ENCODE measurements at regions not wholly inside any gene's neighbourhood (a gene's known extent, or its start where the extent isn't known, plus 50 kb on each side); places are given as distances from the start of the nearest gene placed in this dataset.

DNA sequence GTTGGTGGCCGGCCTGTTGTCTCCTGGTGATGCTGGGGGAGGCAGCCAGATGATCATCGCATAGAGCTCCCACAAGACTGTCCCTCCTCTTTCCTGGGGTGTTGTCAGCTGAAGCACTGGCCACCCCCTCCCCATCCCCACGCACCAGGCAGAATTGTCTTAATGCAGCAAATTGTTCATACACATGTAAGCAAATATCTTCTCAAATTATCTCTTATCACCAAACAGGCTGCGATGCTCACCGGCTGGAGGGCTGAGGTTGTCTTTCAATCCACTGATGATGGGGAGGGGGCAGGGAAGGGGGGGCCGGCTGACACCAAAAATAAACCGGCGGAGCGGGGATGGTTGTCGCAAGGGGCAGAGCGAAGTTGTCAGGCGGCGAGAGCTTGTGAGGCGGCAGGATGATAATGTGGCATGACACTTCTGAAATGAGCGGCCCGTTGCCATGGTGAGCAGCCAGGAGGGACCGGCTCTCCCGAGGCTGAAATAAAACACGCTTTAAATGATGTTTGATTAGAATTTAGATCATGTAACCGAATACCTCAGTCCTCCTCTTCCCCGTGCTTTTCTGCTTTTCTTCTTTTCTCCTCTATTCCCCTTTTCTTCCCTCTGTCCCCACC, 59.8 kb downstream of the MRM1 start:
- TF ChIP-seq JUND (IDR thresholded peaks at IDR 0.05; ENCODE audit: low read depth) = no peak
- in situ Hi-C loops (cut with HindIII; ENCODE audit: low pct_unique_long_range_greater_than_20kb, low sequenced_read_pairs) = no loop called here
- DNase-seq (ENCODE audit: low read depth in 1 of 2, low spot score in 1 of 2) = no peak

DNA sequence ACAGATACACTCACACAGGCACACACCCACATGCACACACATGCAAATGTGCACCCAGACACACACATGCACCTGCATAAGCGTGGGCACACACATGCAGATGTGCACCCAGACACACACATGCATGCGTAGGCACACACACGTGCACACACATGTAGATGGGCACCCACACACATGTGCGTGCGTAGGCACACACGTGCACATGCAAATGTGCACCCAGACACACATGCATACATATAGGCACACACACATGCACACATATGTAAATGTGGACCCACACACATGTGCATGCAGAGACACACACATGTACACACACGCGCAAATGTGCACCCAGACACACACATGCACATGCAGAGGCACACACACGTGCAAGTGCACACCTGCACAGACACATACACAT, 60.3 kb downstream of the MRM1 start:
- TF ChIP-seq JUND (IDR thresholded peaks at IDR 0.05; ENCODE audit: low read depth) = no peak
- in situ Hi-C loops (cut with HindIII; ENCODE audit: low pct_unique_long_range_greater_than_20kb, low sequenced_read_pairs) = no loop called here
- DNase-seq (ENCODE audit: low read depth in 1 of 2, low spot score in 1 of 2) = no peak

DNA sequence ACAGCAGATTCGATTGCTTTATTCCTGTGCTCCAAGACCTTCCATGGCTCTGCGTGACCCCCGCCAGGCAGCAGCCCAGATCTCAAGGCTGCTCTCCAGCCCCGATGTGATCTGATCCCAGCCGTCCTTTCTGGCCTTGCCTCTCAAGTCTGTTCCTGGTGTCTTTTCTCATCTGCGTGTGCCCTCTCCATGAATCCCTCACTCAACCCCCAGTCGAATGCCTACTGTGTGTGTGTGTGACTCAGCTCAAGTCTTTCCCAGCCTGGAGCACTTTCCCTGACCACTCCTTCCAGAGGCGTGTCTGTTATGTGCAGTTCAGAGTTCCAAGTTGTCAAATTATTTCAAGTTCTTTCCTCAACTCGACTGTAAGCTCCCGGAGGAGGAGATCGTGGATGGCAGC, 64.0 kb downstream of the MRM1 start:
- TF ChIP-seq JUND (IDR thresholded peaks at IDR 0.05; ENCODE audit: low read depth) = no peak
- peak; percentile 51 to 53 for DNase-seq (ENCODE audit: low read depth in 1 of 2, low spot score in 1 of 2)
- in situ Hi-C loops (cut with HindIII; ENCODE audit: low pct_unique_long_range_greater_than_20kb, low sequenced_read_pairs) = no loop called here

GRCh38 chr17:36667922-36668321, 66.5 kb downstream of the MRM1 start:
- in situ Hi-C loops (cut with HindIII; ENCODE audit: low pct_unique_long_range_greater_than_20kb, low sequenced_read_pairs) = no loop called here
- no peak for DNase-seq (ENCODE audit: low read depth in 1 of 2, low spot score in 1 of 2)
- TF ChIP-seq JUND (IDR thresholded peaks at IDR 0.05; ENCODE audit: low read depth) = no peak

DNA sequence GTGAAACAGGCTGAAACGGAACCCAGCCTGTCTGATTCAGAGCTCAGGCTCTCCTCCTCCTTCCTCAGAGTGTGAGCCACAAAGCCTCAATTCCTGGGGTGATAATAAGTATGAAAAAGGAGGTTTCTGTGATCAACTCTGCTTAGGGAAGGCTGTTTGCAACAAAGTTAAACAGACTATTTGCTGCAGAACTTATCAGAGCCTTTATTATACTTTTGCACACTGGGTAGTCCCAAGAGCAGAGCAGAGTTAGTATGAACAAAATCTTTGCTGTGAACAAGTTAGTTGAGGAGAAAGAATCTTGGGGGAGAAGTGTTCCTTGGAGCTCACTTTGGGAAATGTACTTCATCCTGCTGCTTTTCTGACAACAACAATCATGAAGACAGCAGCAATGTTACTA, 67.4 kb downstream of the MRM1 start:
- TF ChIP-seq JUND (IDR thresholded peaks at IDR 0.05; ENCODE audit: low read depth) = no peak
- in situ Hi-C loops (cut with HindIII; ENCODE audit: low pct_unique_long_range_greater_than_20kb, low sequenced_read_pairs) = no loop called here
- DNase-seq (ENCODE audit: low read depth in 1 of 2, low spot score in 1 of 2) = no peak

- in situ Hi-C loops (cut with HindIII; ENCODE audit: low pct_unique_long_range_greater_than_20kb, low sequenced_read_pairs) = no loop called here
- TF ChIP-seq JUND (IDR thresholded peaks at IDR 0.05; ENCODE audit: low read depth) = no peak
- no peak for DNase-seq (ENCODE audit: low read depth in 1 of 2, low spot score in 1 of 2)
Measured at GRCh38 chr17:36671144-36671543, 69.8 kb downstream of the MRM1 start.

DNA sequence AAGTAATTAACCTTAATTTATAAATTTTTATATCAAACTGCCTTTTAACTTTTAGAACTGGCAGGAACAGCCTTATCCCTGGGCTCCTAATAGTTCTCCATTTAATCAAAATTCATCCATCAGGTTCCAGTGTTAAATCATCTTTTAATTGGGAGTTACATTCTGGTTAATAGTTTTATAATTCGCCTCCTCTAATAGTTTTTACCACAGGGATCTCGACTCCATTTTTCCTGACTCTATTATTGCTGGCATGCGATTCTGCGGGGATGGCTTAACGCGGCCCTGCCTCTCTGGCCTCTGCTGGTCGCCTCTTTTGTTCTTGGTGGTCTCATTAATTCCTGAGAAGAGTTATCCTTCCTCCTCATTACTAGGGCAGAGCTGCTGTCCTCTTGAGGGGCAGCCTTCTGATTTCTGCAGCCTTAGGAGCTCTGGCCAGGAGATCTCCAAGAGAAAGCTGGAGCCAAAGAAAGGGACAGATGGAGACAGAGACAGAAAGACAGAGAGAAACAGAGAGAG, 71.1 kb downstream of the MRM1 start:
- TF ChIP-seq JUND (IDR thresholded peaks at IDR 0.05; ENCODE audit: low read depth) = no peak
- in situ Hi-C loops (cut with HindIII; ENCODE audit: low pct_unique_long_range_greater_than_20kb, low sequenced_read_pairs) = no loop called here
- DNase-seq (ENCODE audit: low read depth in 1 of 2, low spot score in 1 of 2) = no peak

DNA sequence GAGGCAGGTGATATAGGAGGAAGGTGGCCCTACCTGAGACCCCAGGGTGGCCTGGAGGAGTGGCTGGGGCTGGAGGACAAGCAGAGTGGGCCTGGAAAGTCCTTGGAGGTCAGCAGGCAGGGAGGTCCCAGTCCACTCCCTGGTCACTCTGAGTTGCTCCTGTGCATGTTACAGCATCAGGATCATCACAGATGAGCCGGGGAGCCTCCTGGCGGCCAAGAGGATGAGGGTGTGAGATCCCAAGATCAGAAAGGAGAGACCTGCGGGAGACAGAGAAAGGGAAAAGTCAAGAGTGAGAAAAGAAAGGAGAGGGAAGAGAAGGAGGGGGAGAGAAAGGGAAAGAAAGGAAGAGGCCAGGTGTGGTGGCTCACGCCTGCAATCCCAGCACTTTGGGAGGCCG, 71.7 kb downstream of the MRM1 start:
- in situ Hi-C loops (cut with HindIII; ENCODE audit: low pct_unique_long_range_greater_than_20kb, low sequenced_read_pairs) = no loop called here
- no peak for TF ChIP-seq JUND (IDR thresholded peaks at IDR 0.05; ENCODE audit: low read depth)

DNA sequence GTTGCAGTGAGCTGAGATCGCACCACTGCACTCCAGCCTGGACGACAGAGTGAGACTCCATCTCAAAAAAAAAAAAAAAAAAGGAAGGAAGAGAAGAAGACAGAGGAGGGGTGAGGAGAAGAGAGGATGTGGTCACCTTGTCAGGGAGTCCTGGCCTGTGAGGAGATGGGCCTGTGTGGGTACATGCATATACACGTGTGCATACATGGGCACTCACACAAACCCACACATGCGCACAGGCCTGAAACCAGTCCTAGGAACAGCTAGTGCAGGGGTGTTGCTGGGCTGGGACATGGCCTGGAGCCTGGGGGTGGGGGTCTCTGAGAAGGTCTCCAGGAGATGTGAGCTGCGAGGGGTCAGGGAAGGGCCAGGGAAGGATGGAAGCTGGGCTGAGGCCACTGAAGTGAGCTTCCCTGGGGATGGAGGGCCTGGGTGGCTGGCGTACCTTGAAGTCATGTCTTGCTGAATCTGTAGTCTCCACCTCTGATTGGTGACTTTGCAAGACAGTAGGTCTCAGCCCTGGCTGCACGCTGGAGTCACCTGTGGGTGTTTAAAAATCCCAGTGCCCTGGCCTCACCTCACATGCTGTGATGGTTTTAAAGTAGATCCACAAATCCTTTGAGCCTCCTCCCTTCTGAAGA, 72.4 kb downstream of the MRM1 start:
- no peak for TF ChIP-seq JUND (IDR thresholded peaks at IDR 0.05; ENCODE audit: low read depth)
- in situ Hi-C loops (cut with HindIII; ENCODE audit: low pct_unique_long_range_greater_than_20kb, low sequenced_read_pairs) = no loop called here
- DNase-seq (ENCODE audit: low read depth in 1 of 2, low spot score in 1 of 2) = no peak

More for the DNA sequence above, 71.7 kb downstream of the MRM1 start:
- no peak for DNase-seq (ENCODE audit: low read depth in 1 of 2, low spot score in 1 of 2)

- no peak for TF ChIP-seq JUND (IDR thresholded peaks at IDR 0.05; ENCODE audit: low read depth)
- in situ Hi-C loops (cut with HindIII; ENCODE audit: low pct_unique_long_range_greater_than_20kb, low sequenced_read_pairs) = no loop called here
Measured at GRCh38 chr17:36674278-36674650, 72.9 kb downstream of the MRM1 start.

GRCh38 chr17:36675250-36675649, 73.9 kb downstream of the MRM1 start:
- in situ Hi-C loops (cut with HindIII; ENCODE audit: low pct_unique_long_range_greater_than_20kb, low sequenced_read_pairs) = no loop called here
- TF ChIP-seq JUND (IDR thresholded peaks at IDR 0.05; ENCODE audit: low read depth) = no peak

More at GRCh38 chr17:36674278-36674650, 72.9 kb downstream of the MRM1 start:
- DNase-seq (ENCODE audit: low read depth in 1 of 2, low spot score in 1 of 2) = no peak

DNA sequence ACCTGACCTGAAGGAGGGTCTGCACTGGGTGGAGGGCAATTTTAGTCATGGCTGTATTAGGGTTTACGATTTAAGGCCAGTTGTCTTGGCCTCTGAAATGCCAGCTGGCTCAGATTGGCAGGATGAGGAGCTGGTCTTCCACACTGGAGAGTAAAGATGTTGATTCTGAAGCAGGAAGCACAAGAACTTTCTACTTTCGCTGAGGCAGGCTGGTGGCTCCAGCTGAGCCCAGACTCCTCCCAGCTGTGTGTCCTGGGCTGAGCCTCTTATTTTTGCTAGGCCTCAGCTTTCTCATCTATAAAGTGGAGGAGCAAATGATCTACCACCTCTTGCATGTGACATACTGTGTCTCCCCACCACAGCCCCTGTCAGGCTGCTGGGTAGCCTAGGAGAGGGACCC, 74.4 kb downstream of the MRM1 start:
- no peak for DNase-seq (ENCODE audit: low read depth in 1 of 2, low spot score in 1 of 2)
- TF ChIP-seq JUND (IDR thresholded peaks at IDR 0.05; ENCODE audit: low read depth) = no peak
- in situ Hi-C loops (cut with HindIII; ENCODE audit: low pct_unique_long_range_greater_than_20kb, low sequenced_read_pairs) = no loop called here

More at GRCh38 chr17:36675250-36675649, 73.9 kb downstream of the MRM1 start:
- no peak for DNase-seq (ENCODE audit: low read depth in 1 of 2, low spot score in 1 of 2)

GRCh38 chr17:36679815-36680467, 78.6 kb downstream of the MRM1 start:
- no peak for TF ChIP-seq JUND (IDR thresholded peaks at IDR 0.05; ENCODE audit: low read depth)
- in situ Hi-C loops (cut with HindIII; ENCODE audit: low pct_unique_long_range_greater_than_20kb, low sequenced_read_pairs) = no loop called here
- no peak for DNase-seq (ENCODE audit: low read depth in 1 of 2, low spot score in 1 of 2)

All from T47D (cell line).